NT2/D1 (cell line): ENCODE measurements at regions not wholly inside any gene's neighbourhood (a gene's known extent, or its start where the extent isn't known, plus 50 kb on each side); places are given as distances from the start of the nearest gene placed in this dataset.

ENCODE experiments used
- DNase-seq: peaks from one replicate; pipeline ENCODE4 v3.0.0-alpha.2; 2011; ENCODE audit warnings: low read depth, low spot score
- H3K27me3 ChIP-seq: 2 replicates; pipeline ENCODE4 v1.6.0; 2011; ENCODE audit warnings: mild to moderate bottlenecking; ENCODE audit not compliant: insufficient read length, insufficient read depth
- H3K36me3 ChIP-seq: 2 replicates; pipeline ENCODE4 v1.6.1; 2011; ENCODE audit warnings: mild to moderate bottlenecking, low read length, mixed read lengths; ENCODE audit not compliant: insufficient read depth, insufficient read length
- H3K4me1 ChIP-seq: 2 replicates; pipeline ENCODE4 v1.5.1; 2011; ENCODE audit not compliant: insufficient read depth, insufficient read length
- H3K4me3 ChIP-seq: 2 replicates; pipeline ENCODE4 v1.5.1; 2011; ENCODE audit warnings: low read depth; ENCODE audit not compliant: insufficient read length
- H3K9ac ChIP-seq: 2 replicates; pipeline ENCODE4 v1.6.0; 2011; ENCODE audit warnings: low read depth; ENCODE audit not compliant: insufficient read length
- H3K9me3 ChIP-seq: 2 replicates; pipeline ENCODE4 v1.5.1; 2011; ENCODE audit warnings: mild to moderate bottlenecking, low read length; ENCODE audit not compliant: insufficient read depth
- SUZ12 ChIP-seq: IDR thresholded peaks from 2 replicates; pipeline ENCODE4 v1.6.1; 2011; ENCODE audit not compliant: insufficient read length, insufficient read depth; ENCODE audit errors: extremely low read depth
- YY1 ChIP-seq: IDR thresholded peaks from 2 replicates; pipeline ENCODE4 v1.6.1; 2011; ENCODE audit not compliant: insufficient read length, insufficient read depth
- ZNF274 ChIP-seq: IDR thresholded peaks from 2 replicates; pipeline ENCODE4 v1.6.1; 2011; ENCODE audit warnings: mild to moderate bottlenecking, low read depth, low read length

GRCh38 chr10:24041834-24042233 lies 167.1 kb upstream of the KIAA1217 start:
- no peak for TF ChIP-seq SUZ12
- no peak for TF ChIP-seq YY1
- no peak for TF ChIP-seq ZNF274

GRCh38 chr10:24042884-24043283 lies 166.1 kb upstream of the KIAA1217 start:
- no peak for TF ChIP-seq ZNF274
- Histone ChIP-seq H3K4me1 (no peaks in the 10 kb centered on the region), H3K27me3 (no peaks in the 10 kb centered on the region)

More at GRCh38 chr10:24041834-24042233, 167.1 kb upstream of the KIAA1217 start:
- no peaks in the 10 kb centered on the region for H3K9me3 ChIP-seq
- H3K36me3 ChIP-seq = no peaks in the 10 kb centered on the region
- no peak overlapping the region for H3K4me3 ChIP-seq
- no peaks in the 10 kb centered on the region for H3K27me3 ChIP-seq
- H3K9ac ChIP-seq = no peak overlapping the region
- H3K4me1 ChIP-seq = no peaks in the 10 kb centered on the region
- no peak for DNase-seq

GRCh38 chr10:24046060-24046459 lies 162.9 kb upstream of the KIAA1217 start:
- Histone ChIP-seq H3K4me3 (no peak overlapping the region), H3K9me3 (no peaks in the 10 kb centered on the region), H3K4me1 (no peaks in the 10 kb centered on the region), H3K36me3 (no peaks in the 10 kb centered on the region), H3K9ac (no peak overlapping the region), H3K27me3 (no peaks in the 10 kb centered on the region)
- TF ChIP-seq SUZ12 = no peak
- TF ChIP-seq ZNF274 = no peak
- TF ChIP-seq YY1 = no peak
- DNase-seq = no peak

More at GRCh38 chr10:24042884-24043283, 166.1 kb upstream of the KIAA1217 start:
- Histone ChIP-seq H3K4me3 (no peak overlapping the region), H3K9me3 (no peaks in the 10 kb centered on the region), H3K36me3 (no peaks in the 10 kb centered on the region), H3K9ac (no peak overlapping the region)
- no peak for DNase-seq

- Histone ChIP-seq H3K9me3 (no peaks in the 10 kb centered on the region), H3K27me3 (no peaks in the 10 kb centered on the region), H3K36me3 (no peaks in the 10 kb centered on the region), H3K4me1 (no peaks in the 10 kb centered on the region), H3K9ac (no peak overlapping the region), H3K4me3 (no peak overlapping the region)
- no peak for DNase-seq
- no peak for TF ChIP-seq SUZ12
- TF ChIP-seq ZNF274 = no peak
- TF ChIP-seq YY1 = no peak
Measured at GRCh38 chr10:24047176-24047575, 161.8 kb upstream of the KIAA1217 start.

- no peaks in the 10 kb centered on the region for H3K9me3 ChIP-seq
- no peak overlapping the region for H3K4me3 ChIP-seq
- DNase-seq = no peak
- H3K9ac ChIP-seq = no peak overlapping the region
- H3K27me3 ChIP-seq = no peaks in the 10 kb centered on the region
- no peaks in the 10 kb centered on the region for H3K4me1 ChIP-seq
- H3K36me3 ChIP-seq = no peaks in the 10 kb centered on the region
- TF ChIP-seq SUZ12 (no peak), YY1 (no peak), ZNF274 (no peak)
Measured at GRCh38 chr10:24054421-24054820, 154.5 kb upstream of the KIAA1217 start.

GRCh38 chr10:24080207-24080606 lies 128.7 kb upstream of the KIAA1217 start:
- Histone ChIP-seq H3K4me1 (no peaks in the 10 kb centered on the region), H3K9me3 (no peaks in the 10 kb centered on the region), H3K4me3 (no peak overlapping the region), H3K36me3 (no peaks in the 10 kb centered on the region), H3K27me3 (no peaks in the 10 kb centered on the region), H3K9ac (no peak overlapping the region)
- DNase-seq = no peak
- TF ChIP-seq YY1 (no peak), ZNF274 (no peak), SUZ12 (no peak)

- no peaks in the 10 kb centered on the region for H3K36me3 ChIP-seq
- H3K4me3 ChIP-seq = no peak overlapping the region
- no peaks in the 10 kb centered on the region for H3K4me1 ChIP-seq
- DNase-seq = no peak
- no peaks in the 10 kb centered on the region for H3K9me3 ChIP-seq
- H3K27me3 ChIP-seq = no peaks in the 10 kb centered on the region
- no peak overlapping the region for H3K9ac ChIP-seq
- TF ChIP-seq YY1 (no peak), SUZ12 (no peak), ZNF274 (no peak)
Measured at GRCh38 chr10:24086296-24087086, 122.4 kb upstream of the KIAA1217 start.
